Loucy (cell line): ENCODE measurements at regions not wholly inside any gene's neighbourhood (a gene's known extent, or its start where the extent isn't known, plus 50 kb on each side); places are given as distances from the start of the nearest gene placed in this dataset.

Experiments
- H2AFZ ChIP-seq: fragments of 200-600 bp; sonication (generic); 2 replicates; pipeline ENCODE4 v1.6.0; 2016; ENCODE audit warnings: antibody characterized with exemption, mild to moderate bottlenecking, low read length, moderate library complexity
- H3F3A ChIP-seq: fragments of 200-600 bp; 2 replicates; pipeline ENCODE4 v1.6.0; 2016; ENCODE audit warnings: antibody characterized with exemption, low read depth, mild to moderate bottlenecking
- H3K27me3 ChIP-seq: fragments of 200-600 bp; sonication (generic); 2 replicates; pipeline ENCODE4 v1.6.1; 2014; ENCODE audit warnings: low read length, mild to moderate bottlenecking; ENCODE audit not compliant: insufficient read depth, poor library complexity, severe bottlenecking
- H3K36me3 ChIP-seq: fragments of 200-600 bp; sonication (generic); 2 replicates; pipeline ENCODE4 v1.6.1; 2016; ENCODE audit warnings: low read length; ENCODE audit not compliant: insufficient read depth
- H3K4me1 ChIP-seq: fragments of 200-600 bp; sonication (generic); 2 replicates; pipeline ENCODE4 v1.5.1; 2014; ENCODE audit warnings: low read length, mild to moderate bottlenecking; ENCODE audit not compliant: insufficient read depth, poor library complexity, severe bottlenecking
- H3K4me2 ChIP-seq: fragments of 200-600 bp; sonication (generic); 2 replicates; pipeline ENCODE4 v1.6.0; 2014; ENCODE audit warnings: antibody characterized with exemption, low read length, low read depth, mild to moderate bottlenecking; ENCODE audit not compliant: poor library complexity, severe bottlenecking
- H3K4me3 ChIP-seq: fragments of 200-600 bp; sonication (generic); 2 replicates; pipeline ENCODE4 v1.5.1; 2014; ENCODE audit warnings: low read length, mild to moderate bottlenecking, mixed read lengths; ENCODE audit not compliant: poor library complexity, severe bottlenecking
- H3K79me2 ChIP-seq: fragments of 200-600 bp; sonication (generic); 2 replicates; pipeline ENCODE4 v1.6.1; 2014; ENCODE audit warnings: low read length; ENCODE audit not compliant: insufficient read depth
- H3K9ac ChIP-seq: fragments of 200-600 bp; sonication (generic); 2 replicates; pipeline ENCODE4 v1.6.0; 2014; ENCODE audit warnings: mild to moderate bottlenecking, low read depth, low read length, moderate library complexity; ENCODE audit not compliant: poor library complexity, severe bottlenecking
- H3K9me2 ChIP-seq: fragments of 200-600 bp; sonication (generic); replicated peaks from 2 replicates; pipeline ENCODE4 v1.6.1; 2016; ENCODE audit warnings: low read depth, low read length, mixed read lengths
- H3K9me3 ChIP-seq: fragments of 200-600 bp; sonication (generic); 2 replicates; pipeline ENCODE4 v1.6.1; 2014; ENCODE audit warnings: mild to moderate bottlenecking, antibody characterized with exemption, low read length, low read depth; ENCODE audit not compliant: insufficient read depth
- H4K20me1 ChIP-seq: fragments of 200-600 bp; sonication (generic); 2 replicates; pipeline ENCODE4 v1.6.0; 2014; ENCODE audit warnings: antibody characterized with exemption, low read length, mild to moderate bottlenecking; ENCODE audit not compliant: insufficient read depth, poor library complexity, severe bottlenecking
- CTCF ChIP-seq: fragments of 200-600 bp; sonication (generic); conservative IDR thresholded peaks from 2 replicates; pipeline ENCODE4 v1.5.1; 2014; ENCODE audit warnings: mild to moderate bottlenecking, antibody characterized with exemption, low read length
- EZH2phosphoT487 ChIP-seq: fragments of 200-600 bp; IDR thresholded peaks from 2 replicates; pipeline ENCODE4 v1.6.1; 2018; ENCODE audit warnings: antibody characterized with exemption, mild to moderate bottlenecking, moderate library complexity, borderline replicate concordance

- Histone ChIP-seq H3F3A (no peaks in the 10 kb centered on the region), H3K36me3 (no peaks in the 10 kb centered on the region), H2AFZ (no peak overlapping the region), H4K20me1 (no peaks in the 10 kb centered on the region), H3K4me1 (no peaks in the 10 kb centered on the region), H3K4me3 (no peak overlapping the region), H3K27me3 (no peaks in the 10 kb centered on the region), H3K4me2 (no peak overlapping the region), H3K79me2 (no peaks in the 10 kb centered on the region), H3K9me3 (no peaks in the 10 kb centered on the region; the same call in 1 of the 2 replicates), H3K9ac (no peak overlapping the region), H3K9me2 (no peaks in the 10 kb centered on the region)
- TF ChIP-seq EZH2phosphoT487, result no peak
- no peak for TF ChIP-seq CTCF
Measured at GRCh38 chr10:126842836-126843235, 62.4 kb upstream of the DOCK1 start.

DNA sequence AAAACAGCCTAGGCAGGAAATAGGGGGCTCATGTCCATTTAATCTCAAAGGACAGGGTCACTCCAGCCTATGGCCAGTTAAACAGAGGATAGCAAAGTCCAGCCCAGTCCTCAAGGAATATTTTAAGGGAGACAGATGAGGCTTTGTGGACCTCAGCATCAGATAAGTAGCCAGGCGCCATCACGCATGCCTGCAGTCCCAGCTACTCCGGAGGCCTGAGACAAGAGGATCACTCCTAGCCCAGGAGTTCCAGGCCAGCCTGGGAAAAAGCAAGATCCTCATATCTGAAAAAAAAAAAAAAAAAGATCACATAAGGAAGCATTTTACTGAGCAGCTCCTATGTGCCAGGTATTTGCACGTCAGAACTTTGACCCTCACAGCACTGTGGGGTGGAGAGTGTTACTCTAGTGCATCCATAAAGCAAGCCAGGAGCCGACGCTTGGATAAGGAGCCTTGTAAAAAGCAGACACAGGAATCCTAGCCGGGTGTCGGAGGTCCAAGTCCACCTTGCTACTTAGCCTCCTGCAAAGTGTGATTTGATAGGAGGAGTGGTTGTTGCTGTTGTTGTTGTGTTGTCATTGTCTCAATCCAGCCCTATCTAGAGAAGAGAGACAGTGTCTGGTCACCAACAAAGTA is 61.8 kb upstream of the DOCK1 start:
- Histone ChIP-seq H3K9me3 (no peaks in the 10 kb centered on the region; the same call in 1 of the 2 replicates), H3K4me1 (no peaks in the 10 kb centered on the region), H3F3A (no peaks in the 10 kb centered on the region), H3K9ac (no peak overlapping the region), H3K27me3 (no peaks in the 10 kb centered on the region), H2AFZ (no peak overlapping the region), H3K9me2 (no peaks in the 10 kb centered on the region), H3K79me2 (no peaks in the 10 kb centered on the region), H3K36me3 (no peaks in the 10 kb centered on the region), H3K4me2 (no peak overlapping the region), H4K20me1 (no peaks in the 10 kb centered on the region), H3K4me3 (no peak overlapping the region)
- TF ChIP-seq EZH2phosphoT487 (no peak), CTCF (no peak)

GRCh38 chr10:126844406-126844805 is 60.8 kb upstream of the DOCK1 start:
- Histone ChIP-seq H3K36me3 (no peaks in the 10 kb centered on the region), H3K9me3 (no peaks in the 10 kb centered on the region; the same call in 1 of the 2 replicates), H3K4me2 (no peak overlapping the region), H3F3A (no peaks in the 10 kb centered on the region), H3K9me2 (no peaks in the 10 kb centered on the region), H3K4me1 (no peaks in the 10 kb centered on the region), H3K79me2 (no peaks in the 10 kb centered on the region), H4K20me1 (no peaks in the 10 kb centered on the region), H2AFZ (no peak overlapping the region), H3K27me3 (no peaks in the 10 kb centered on the region), H3K4me3 (no peak overlapping the region), H3K9ac (no peak overlapping the region)
- TF ChIP-seq EZH2phosphoT487 (no peak), CTCF (no peak)
